ENCODE measurements at regions not wholly inside any gene's neighbourhood (a gene's known extent, or its start where the extent isn't known, plus 50 kb on each side); places are given as distances from the start of the nearest gene placed in this dataset.

- H3K27me3 Mint-ChIP-seq (ENCODE audit: low read depth) = no peaks in the 10 kb centered on the region
- peaks cover 4% of the 10 kb centered on the region for H3K4me1 Mint-ChIP-seq (ENCODE audit: low read depth)
- no peaks in the 10 kb centered on the region for H3K36me3 Mint-ChIP-seq (ENCODE audit: insufficient read depth in 2 of 2)
- DNase-seq = peak in 1 of 2 donors; percentile 2
- H3K27ac Mint-ChIP-seq = no peak overlapping the region
- peak in 1 of 2 donors; percentile 67 for ATAC-seq (replicated peaks in 1 of 2)
- no peak overlapping the region for H3K4me3 Mint-ChIP-seq
- H3K9me3 Mint-ChIP-seq = no peaks in the 10 kb centered on the region
Observed at GRCh38 chr12:28130625-28131598, 59.3 kb upstream of the CCDC91 start.

- H3K36me3 Mint-ChIP-seq (ENCODE audit: insufficient read depth in 2 of 2) = no peaks in the 10 kb centered on the region
- no peak overlapping the region for H3K4me3 Mint-ChIP-seq
- ATAC-seq (replicated peaks in 1 of 2) (no peak), DNase-seq (no peak)
- no peaks in the 10 kb centered on the region for H3K27me3 Mint-ChIP-seq (ENCODE audit: low read depth)
- no peak overlapping the region for H3K27ac Mint-ChIP-seq
- no peaks in the 10 kb centered on the region for H3K9me3 Mint-ChIP-seq
- H3K4me1 Mint-ChIP-seq (ENCODE audit: low read depth) = peaks cover 4% of the 10 kb centered on the region
Observed at GRCh38 chr12:28132398-28132797, 57.9 kb upstream of the CCDC91 start.

GRCh38 chr12:28135801-28136439, 54.3 kb upstream of the CCDC91 start:
- Mint-ChIP-seq H3K27ac (no peak overlapping the region), H3K4me1 (ENCODE audit: low read depth) (peaks cover 4% of the 10 kb centered on the region)

GRCh38 chr12:28137414-28137813, 52.8 kb upstream of the CCDC91 start:
- H3K4me3 Mint-ChIP-seq = no peak overlapping the region
- H3K27me3 Mint-ChIP-seq (ENCODE audit: low read depth) = no peaks in the 10 kb centered on the region
- no peaks in the 10 kb centered on the region for H3K9me3 Mint-ChIP-seq
- no peak for DNase-seq
- no peaks in the 10 kb centered on the region for H3K36me3 Mint-ChIP-seq (ENCODE audit: insufficient read depth in 2 of 2)
- no peak for ATAC-seq (replicated peaks in 1 of 2)
- no peaks in the 10 kb centered on the region for H3K4me1 Mint-ChIP-seq (ENCODE audit: low read depth)
- H3K27ac Mint-ChIP-seq = no peak overlapping the region

More at GRCh38 chr12:28135801-28136439, 54.3 kb upstream of the CCDC91 start:
- Mint-ChIP-seq H3K27me3 (ENCODE audit: low read depth) (no peaks in the 10 kb centered on the region), H3K9me3 (no peaks in the 10 kb centered on the region), H3K4me3 (no peak overlapping the region), H3K36me3 (ENCODE audit: insufficient read depth in 2 of 2) (no peaks in the 10 kb centered on the region)
- DNase-seq = no peak
- no peak for ATAC-seq (replicated peaks in 1 of 2)

- no peaks in the 10 kb centered on the region for H3K4me1 Mint-ChIP-seq (ENCODE audit: low read depth)
- H3K4me3 Mint-ChIP-seq = no peak overlapping the region
- H3K9me3 Mint-ChIP-seq = no peaks in the 10 kb centered on the region
- no peaks in the 10 kb centered on the region for H3K27me3 Mint-ChIP-seq (ENCODE audit: low read depth)
- ATAC-seq (replicated peaks in 1 of 2) (no peak), DNase-seq (no peak)
- H3K36me3 Mint-ChIP-seq (ENCODE audit: insufficient read depth in 2 of 2) = no peaks in the 10 kb centered on the region
- H3K27ac Mint-ChIP-seq = no peak overlapping the region
Observed at GRCh38 chr12:28140404-28140803, 49.9 kb upstream of the CCDC91 start.

Measured in activated T-cell treated with anti-CD3 and anti-CD28 coated beads, Interleukin-2, amount 50 U/mL, for 72 hours (primary cell).